Fibroblast of upper back skin (primary cell): ENCODE measurements at regions not wholly inside any gene's neighbourhood (a gene's known extent, or its start where the extent isn't known, plus 50 kb on each side); places are given as distances from the start of the nearest gene placed in this dataset.
A peak's percentile ranks its signal among the peaks of the same experiment; 100 is the strongest.
"Not testable (repeated sequence)": the region's sequence is repeated elsewhere in the genome, so short reads cannot be mapped to it uniquely, and the experiment has no call there.

Experiments used
- DNase-seq: peaks from one replicate; pipeline ENCODE4 v3.0.0-alpha.2; 2013

DNA sequence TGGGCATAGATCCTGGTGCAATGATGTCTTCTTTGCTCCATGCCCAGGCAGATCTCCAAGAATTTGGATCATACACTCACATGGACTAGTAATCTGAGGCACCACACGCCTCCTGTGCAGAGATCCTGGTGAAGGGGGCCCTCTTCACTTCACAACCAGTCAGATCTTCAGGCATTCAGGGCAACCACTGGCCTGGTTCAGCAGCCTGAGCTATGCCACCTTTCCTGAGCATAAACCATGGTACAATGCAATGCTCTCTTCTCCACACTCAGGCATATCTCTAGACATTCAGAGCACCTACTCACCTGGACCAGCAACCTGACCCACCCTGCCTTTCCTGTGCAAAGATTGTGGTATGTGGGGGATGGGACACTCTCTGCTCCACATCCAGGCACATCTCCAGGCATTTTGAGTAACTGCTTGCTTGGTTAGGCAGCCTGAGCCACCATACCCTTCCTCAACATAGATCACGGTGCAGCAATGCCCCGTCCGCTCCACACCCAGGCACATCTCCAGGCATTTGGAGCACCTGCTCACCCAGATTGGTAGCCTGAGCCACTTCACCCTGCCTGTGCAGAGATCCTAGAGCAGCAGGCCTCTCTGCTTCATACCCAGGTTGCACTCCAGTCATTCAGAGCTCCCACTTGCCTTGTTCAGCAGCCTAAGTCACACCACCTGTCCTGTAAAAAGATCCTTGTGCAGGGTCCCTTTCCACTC, 532.2 kb upstream of the STEAP1 start:
- no peak for DNase-seq

- peak; percentile 28 for DNase-seq
These were observed 531.1 kb upstream of the STEAP1 start for GRCh38 chr7:89623018-89623672.

GRCh38 chr7:89624155-89624554, 530.1 kb upstream of the STEAP1 start:
- not testable (repeated sequence) for DNase-seq

GRCh38 chr7:89648509-89648908, 505.8 kb upstream of the STEAP1 start:
- DNase-seq, result no peak

DNA sequence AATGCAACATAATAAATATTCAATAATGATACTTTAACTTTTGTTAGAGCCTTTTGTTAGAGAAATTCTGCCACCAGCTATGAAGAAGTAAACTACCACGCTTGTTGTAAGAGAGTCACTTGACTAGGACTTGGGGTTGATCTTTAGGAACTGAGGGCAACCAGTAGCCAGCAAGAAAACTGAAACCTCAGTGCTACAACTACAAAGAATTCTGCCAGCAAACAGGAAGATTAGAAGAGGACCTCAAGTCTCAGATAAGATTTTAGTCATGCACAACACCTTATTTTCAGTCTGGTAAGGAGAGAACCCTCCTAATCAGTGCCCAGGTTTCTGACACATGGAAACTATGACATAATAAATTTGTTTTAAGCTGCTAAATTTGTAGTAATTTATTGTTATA, 498.3 kb upstream of the STEAP1 start:
- no peak for DNase-seq

DNA sequence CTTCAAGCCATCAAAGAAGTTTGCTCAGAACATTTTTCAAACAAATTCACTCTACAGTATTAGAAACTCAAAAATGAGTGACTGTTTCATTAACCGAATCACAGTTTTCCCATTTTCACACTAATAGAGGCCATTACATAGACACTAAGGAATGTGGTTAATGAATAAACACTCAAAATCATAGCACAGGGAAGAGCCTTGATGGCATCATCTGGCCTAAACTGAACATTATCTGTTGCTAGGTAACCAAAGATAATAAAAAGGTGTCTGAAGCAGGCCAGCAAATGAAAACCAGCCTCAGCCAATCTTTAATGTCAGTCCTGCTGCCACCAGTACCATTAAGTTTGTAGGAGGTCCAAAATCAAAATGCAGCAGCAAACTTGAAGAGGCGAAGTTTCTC, 492.4 kb upstream of the STEAP1 start:
- no peak for DNase-seq

DNA sequence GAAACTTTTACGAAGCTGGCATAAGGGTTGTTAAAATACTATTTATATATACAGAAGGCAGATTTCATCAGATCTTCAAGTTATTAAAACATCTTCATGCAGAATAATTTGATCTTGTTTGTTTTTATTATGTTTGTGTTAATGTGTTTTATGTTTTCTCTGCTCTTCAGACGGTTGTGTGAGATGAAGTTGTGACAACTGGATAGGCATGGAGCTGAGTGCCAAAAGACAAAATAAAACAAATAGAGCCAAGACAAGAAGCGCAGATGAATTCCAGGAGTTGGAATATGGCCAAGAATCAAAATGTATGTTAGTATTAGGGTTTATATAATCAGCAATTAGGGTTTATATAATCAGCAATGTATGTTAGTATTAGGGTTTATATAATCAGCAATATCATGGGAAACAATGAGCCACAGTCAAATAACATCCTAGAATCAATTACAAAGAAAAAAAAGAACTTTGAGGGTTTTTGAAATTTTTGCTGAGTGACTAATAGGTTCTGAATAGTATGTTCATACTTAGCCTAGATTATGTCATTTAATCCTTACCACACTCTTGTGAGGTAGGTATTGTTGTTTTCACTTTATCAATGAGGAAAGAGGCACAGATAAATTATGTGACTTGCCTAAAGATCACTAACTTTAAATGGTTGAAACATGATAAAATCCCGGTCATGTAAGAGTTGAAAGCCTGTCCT, 488.0 kb upstream of the STEAP1 start:
- DNase-seq, result no peak

- peak; percentile 1 for DNase-seq
These were observed 474.1 kb upstream of the STEAP1 start for GRCh38 chr7:89680161-89680560.

- DNase-seq, result no peak
These were observed 472.8 kb upstream of the STEAP1 start for GRCh38 chr7:89681448-89681847.

DNA sequence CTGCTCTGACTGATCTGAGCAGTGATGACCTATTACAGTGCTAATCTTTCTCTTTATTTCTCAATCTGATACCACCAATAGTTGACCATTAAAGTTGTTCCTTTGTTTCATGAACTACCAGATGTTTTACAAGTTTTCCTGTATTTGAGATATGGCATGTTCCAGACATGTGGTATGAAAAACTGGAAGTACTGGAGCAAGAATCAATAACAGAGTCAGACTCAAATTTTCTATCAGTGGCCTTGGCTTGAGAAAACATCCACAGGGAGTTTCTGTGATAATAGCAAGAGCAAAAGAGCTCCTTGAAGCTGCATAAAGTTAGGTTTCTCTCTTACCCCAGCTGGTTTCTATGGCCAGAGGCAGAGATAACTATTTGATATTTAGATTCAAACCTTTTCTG, 469.0 kb upstream of the STEAP1 start:
- no peak for DNase-seq

GRCh38 chr7:89687211-89687610, 467.1 kb upstream of the STEAP1 start:
- no peak for DNase-seq

- DNase-seq, result no peak
These were observed 459.0 kb upstream of the STEAP1 start for GRCh38 chr7:89695241-89695640.

DNA sequence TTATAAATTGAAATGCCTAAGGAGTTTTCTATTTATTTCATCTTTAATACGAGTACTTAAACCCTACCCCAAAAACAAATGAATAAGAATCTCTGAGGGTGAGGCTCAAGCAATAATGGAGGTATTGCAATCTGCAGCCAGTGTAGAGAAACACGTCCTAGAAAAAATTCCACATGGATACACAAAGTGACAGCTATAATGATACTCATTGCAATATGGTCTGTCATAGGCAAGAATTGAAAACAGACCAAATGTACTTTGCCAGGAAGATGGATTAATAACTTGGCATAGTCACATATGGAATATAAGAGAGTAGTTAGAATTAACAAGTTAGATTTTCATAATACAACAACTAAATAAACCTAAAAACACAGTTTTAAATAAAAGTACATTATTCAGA, 440.1 kb upstream of the STEAP1 start:
- no peak for DNase-seq

GRCh38 chr7:89718941-89719340, 435.3 kb upstream of the STEAP1 start:
- not testable (repeated sequence) for DNase-seq

DNA sequence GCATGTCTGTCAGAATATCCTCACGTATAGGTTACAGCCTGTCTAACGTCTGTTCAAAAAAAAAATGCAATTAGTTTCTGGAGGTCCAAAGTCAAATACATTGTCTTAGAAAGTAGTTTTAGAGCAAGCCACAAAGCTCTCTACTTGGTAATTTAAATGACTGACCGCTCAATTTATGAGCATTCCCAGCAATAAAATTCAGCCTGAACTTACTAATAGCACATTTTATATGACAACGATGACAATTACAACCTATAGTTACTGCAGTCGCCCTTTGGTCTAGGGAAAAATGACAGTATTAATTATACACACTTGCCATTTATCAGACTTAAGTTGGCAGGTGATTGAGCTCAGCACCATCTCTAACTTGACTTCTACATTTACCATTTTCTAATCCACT, 425.8 kb upstream of the STEAP1 start:
- no peak for DNase-seq

DNA sequence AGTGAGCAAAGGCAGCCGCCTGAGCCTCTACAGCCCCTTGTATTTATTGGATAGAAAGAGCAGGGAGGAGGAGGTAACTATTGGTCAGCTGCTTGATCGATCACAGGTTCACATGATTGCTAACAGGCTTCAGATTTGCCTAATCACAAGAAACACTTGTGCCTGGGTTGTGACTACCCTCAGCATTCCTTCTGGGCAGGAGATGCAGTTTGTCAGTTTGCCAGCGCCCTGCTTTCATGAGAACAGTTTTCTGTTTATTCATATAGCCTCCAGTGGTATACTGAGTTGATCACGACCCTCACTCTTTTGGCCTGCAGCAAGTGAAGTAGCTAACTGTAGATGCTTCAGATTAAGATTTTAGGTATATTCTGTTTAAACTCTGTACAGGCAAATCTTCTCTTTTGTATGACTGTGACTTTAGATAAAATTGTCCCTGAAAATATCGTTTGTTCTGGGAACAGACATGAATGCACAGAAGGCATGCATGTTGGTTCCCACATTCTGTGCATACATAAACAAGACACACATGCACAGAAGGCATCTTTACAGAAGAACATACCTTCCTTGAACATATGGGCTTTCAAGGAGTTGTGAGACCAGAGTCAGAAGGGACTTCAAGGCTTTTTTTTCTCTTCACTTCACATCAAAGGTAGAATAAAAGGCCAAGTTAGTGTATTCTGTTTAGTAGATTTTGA, 422.4 kb upstream of the STEAP1 start:
- no peak for DNase-seq

DNA sequence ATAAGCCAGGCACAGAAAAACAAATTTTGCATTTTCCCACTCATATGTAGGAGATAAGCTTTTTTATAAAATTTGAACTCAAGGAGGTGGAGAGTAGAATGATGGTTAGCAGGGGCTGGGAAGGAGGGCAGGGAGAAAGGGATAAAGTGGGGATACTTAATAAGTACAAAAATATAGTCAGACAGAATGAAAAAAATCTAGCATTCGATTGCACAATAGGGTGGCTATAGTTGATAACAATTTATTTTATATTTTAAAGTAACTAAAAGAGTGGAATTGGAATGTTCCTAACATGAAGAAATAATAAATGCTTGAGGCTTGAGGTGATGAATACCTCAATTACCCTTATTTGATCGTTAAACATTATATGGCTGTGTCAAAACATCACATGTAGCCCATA, 415.7 kb upstream of the STEAP1 start:
- no peak for DNase-seq

- no peak for DNase-seq
These were observed 396.4 kb upstream of the STEAP1 start for GRCh38 chr7:89757910-89758309.

GRCh38 chr7:89760690-89761089, 393.6 kb upstream of the STEAP1 start:
- no peak for DNase-seq

- DNase-seq, result no peak
These were observed 393.1 kb upstream of the STEAP1 start for GRCh38 chr7:89761173-89761572.

- no peak for DNase-seq
These were observed 384.1 kb upstream of the STEAP1 start for GRCh38 chr7:89770161-89770560.

DNA sequence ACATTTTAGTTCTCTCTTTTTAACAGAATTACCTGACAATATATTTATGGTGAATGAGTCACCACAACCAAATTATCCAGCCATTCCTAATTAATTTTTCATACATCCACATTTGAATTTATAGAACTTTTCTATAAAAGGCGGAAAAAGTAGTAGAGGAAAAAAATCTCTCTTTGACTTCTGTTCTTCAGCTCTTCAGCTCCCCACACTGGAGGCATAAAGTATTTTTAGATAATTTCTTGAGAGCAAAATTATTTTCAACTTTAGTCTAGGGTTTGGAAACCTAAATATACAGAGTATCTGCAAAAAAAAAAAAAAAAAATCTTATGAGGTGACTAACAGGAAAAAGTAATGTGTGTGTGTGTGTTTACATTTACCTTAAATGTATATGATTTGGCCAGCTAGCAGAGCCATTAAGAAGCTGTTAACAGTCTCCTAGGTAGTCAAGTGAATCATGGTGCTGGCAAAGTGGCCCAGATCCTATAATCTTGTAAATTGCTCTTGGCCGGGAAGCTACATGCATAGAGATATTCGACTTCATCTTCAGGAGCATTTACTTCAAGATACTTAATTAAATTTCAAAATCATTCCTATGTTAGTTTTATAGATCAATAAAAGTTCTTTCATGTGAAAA, 383.1 kb upstream of the STEAP1 start:
- no peak for DNase-seq

- DNase-seq, result no peak
These were observed 382.0 kb upstream of the STEAP1 start for GRCh38 chr7:89772276-89772675.
